K562 (cell line): ENCODE measurements at regions not wholly inside any gene's neighbourhood (a gene's known extent, or its start where the extent isn't known, plus 50 kb on each side); places are given as distances from the start of the nearest gene placed in this dataset.

Source experiments
- BHLHE40 ChIP-seq: IDR thresholded peaks from 2 replicates; pipeline ENCODE4 v1.6.1; 2011; ENCODE audit warnings: low read length, improper control_type of control experiment
- CEBPB ChIP-seq: fragments of 450-650 bp; IDR thresholded peaks from 2 replicates; pipeline ENCODE4 v1.6.1; 2016; ENCODE audit warnings: missing genetic modification characterization, missing compliant biosample characterization
- CREBBP ChIP-seq: IDR thresholded peaks from one replicate; pipeline ENCODE4 v1.6.1; 2012; ENCODE audit warnings: low read depth, mild to moderate bottlenecking, control low read depth, inconsistent platforms, low read length
- E2F3 ChIP-seq: fragments of 250-450 bp; sonication (Bioruptor Pico); IDR thresholded peaks from 2 replicates; pipeline ENCODE4 v1.4.0; 2020; ENCODE audit warnings: mild to moderate bottlenecking
- ELK3 ChIP-seq: fragments of 450-650 bp; formaldehyde crosslinking; IDR thresholded peaks from 2 replicates; pipeline ENCODE4 v1.4.0; 2020; ENCODE audit warnings: mild to moderate bottlenecking
- GABPA ChIP-seq: fragments of 200-800 bp; sonication (Bioruptor generic); conservative IDR thresholded peaks from 2 replicates; pipeline ENCODE4 v1.6.1; 2016; ENCODE audit warnings: low read depth, missing genetic modification characterization, missing compliant biosample characterization
- JUND ChIP-seq, 2 experiments: IDR thresholded peaks; 2 replicates in 1 of 2; 3 replicates in 1 of 2; pipeline ENCODE4 v1.6.1; 2011; ENCODE audit warnings: borderline replicate concordance in 2 of 2, low read depth in 2 of 2, low read length in 2 of 2, improper control_type of control experiment in 1 of 2, missing biosample characterization in 1 of 2, missing genetic modification characterization in 1 of 2, missing genetic modification reagents in 1 of 2
- LEF1 ChIP-seq: fragments of 450-650 bp; IDR thresholded peaks from 2 replicates; pipeline ENCODE4 v1.6.1; 2016; ENCODE audit warnings: mild to moderate bottlenecking
- MECOM ChIP-seq: fragments of 250-450 bp; sonication (Bioruptor Pico); IDR thresholded peaks from 2 replicates; pipeline ENCODE4 v1.8.0; 2022; ENCODE audit warnings: inconsistent platforms
- NBN ChIP-seq: fragments of 450-650 bp; IDR thresholded peaks from 2 replicates; pipeline ENCODE4 v1.6.1; 2016; ENCODE audit warnings: low read depth, mild to moderate bottlenecking
- NFRKB ChIP-seq: fragments of 450-650 bp; IDR thresholded peaks from 2 replicates; pipeline ENCODE4 v1.6.1; 2016; ENCODE audit warnings: low read depth
- PKNOX1 ChIP-seq: fragments of 450-650 bp; IDR thresholded peaks from 2 replicates; pipeline ENCODE4 v1.6.1; 2016
- PYGO2 ChIP-seq: fragments of 450-650 bp; IDR thresholded peaks from 2 replicates; pipeline ENCODE4 v1.6.1; 2016; ENCODE audit warnings: mild to moderate bottlenecking, missing genetic modification characterization, moderate library complexity, missing compliant biosample characterization
- SMAD3 ChIP-seq: fragments of 450-650 bp; formaldehyde crosslinking; conservative IDR thresholded peaks from 2 replicates; pipeline ENCODE4 v1.4.0; 2020; ENCODE audit warnings: mild to moderate bottlenecking
- SMARCE1 ChIP-seq: fragments of 450-650 bp; IDR thresholded peaks from 2 replicates; pipeline ENCODE4 v1.7.1; 2016; ENCODE audit warnings: mild to moderate bottlenecking
- TAF7 ChIP-seq: fragments of 450-650 bp; IDR thresholded peaks from 2 replicates; pipeline ENCODE4 v1.6.1; 2016; ENCODE audit warnings: missing genetic modification characterization, missing compliant biosample characterization
- TBP ChIP-seq: optimal IDR thresholded peaks from 2 replicates; pipeline ENCODE3; 2011; ENCODE audit warnings: low read depth, low read length, improper control_type of control experiment
- THAP12 ChIP-seq: fragments of 250-450 bp; sonication (Bioruptor Pico); IDR thresholded peaks from 2 replicates; pipeline ENCODE4 v1.9.0; 2021; ENCODE audit warnings: mild to moderate bottlenecking, inconsistent platforms
- VEZF1 ChIP-seq: fragments of 200-800 bp; sonication (Bioruptor generic); IDR thresholded peaks from 2 replicates; pipeline ENCODE4 v1.6.1; 2017; ENCODE audit warnings: missing genetic modification characterization, missing compliant biosample characterization
- ZNF121 ChIP-seq: sonication (generic); formaldehyde crosslinking; conservative IDR thresholded peaks from 2 replicates; pipeline ENCODE4 v1.8.0; 2022; ENCODE audit warnings: missing genetic modification reagents
- ZNF239 ChIP-seq: fragments of 250-450 bp; sonication (Bioruptor Pico); IDR thresholded peaks from 2 replicates; pipeline ENCODE4 v1.4.0; 2020; ENCODE audit warnings: mild to moderate bottlenecking
- ZNF79 ChIP-seq: fragments of 250-450 bp; sonication (Bioruptor Pico); IDR thresholded peaks from 2 replicates; pipeline ENCODE4 v1.4.0; 2020; ENCODE audit warnings: low read depth, mild to moderate bottlenecking, moderate library complexity

DNA sequence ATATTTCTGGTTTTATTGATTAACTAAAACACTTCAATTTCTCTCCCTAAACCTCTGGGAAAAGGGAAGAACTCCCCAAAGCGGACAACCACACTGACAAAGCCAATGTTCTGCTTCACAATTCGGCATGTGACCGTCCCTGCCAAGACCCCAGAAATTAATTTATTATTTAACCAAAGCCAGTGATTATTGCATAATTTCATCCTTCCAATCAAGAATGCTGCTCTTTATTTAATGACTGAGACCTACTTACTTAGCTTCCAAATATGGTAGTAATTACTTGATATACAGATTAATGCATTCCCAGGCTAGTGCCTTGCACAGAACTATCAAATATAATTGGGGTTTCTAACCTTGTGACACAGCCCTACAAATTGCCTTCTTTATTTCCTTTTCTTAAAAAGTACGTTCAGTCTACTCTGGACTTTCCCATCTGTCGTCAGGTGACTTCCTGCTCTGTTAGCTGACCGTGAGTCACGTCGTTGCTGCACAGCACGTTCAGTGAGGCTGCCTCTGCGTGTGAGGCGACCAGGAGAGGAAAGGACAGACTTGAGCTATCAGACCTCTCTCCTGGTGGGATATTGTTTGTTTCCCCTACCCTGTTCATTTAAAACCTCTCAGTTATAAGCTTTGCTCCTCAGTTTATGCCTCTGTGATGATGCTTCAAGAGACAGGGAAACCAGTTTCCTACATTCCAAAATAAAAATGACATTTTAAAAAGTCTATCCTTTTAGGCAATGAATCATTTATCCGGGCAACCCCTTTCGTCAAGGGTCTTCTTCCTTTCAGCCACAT, 55.7 kb upstream of the TNFAIP3 start (continued):
- TF ChIP-seq JUND (IDR thresholded peaks at IDR 0.05; ENCODE audit: borderline replicate concordance, low read depth, low read length), result peak; percentile 94
- peak; percentile 91; the same call in 2 of the 3 replicates for TF ChIP-seq JUND (tag; IDR thresholded peaks at IDR 0.05; ENCODE audit: borderline replicate concordance, low read depth, low read length)
- TF ChIP-seq ZNF239 (CRISPR knock-in tag), result 0 out of 2 replicates have a peak, but pooled peaks have one; percentile 25
- TF ChIP-seq SMAD3, result 0 out of 2 replicates have a peak, but pooled peaks have one; percentile 39
- TF ChIP-seq GABPA (tag), result peak; percentile 44; the same call in 1 of the 2 replicates
- TF ChIP-seq CREBBP, result no peak
- TF ChIP-seq E2F3 (CRISPR knock-in tag), result 0 out of 2 replicates have a peak, but pooled peaks have one; percentile 61
- TF ChIP-seq TBP, result peak; percentile 46
- peak; percentile 38; the same call in 1 of the 2 replicates for TF ChIP-seq MECOM (CRISPR knock-in tag)
- TF ChIP-seq TAF7 (tag), result no peak
- no peak for TF ChIP-seq ZNF79
- peak; percentile 89 for TF ChIP-seq CEBPB (tag)
- no peak for TF ChIP-seq THAP12
- no peak for TF ChIP-seq PYGO2 (tag)
- TF ChIP-seq ZNF121, result no peak
- peak; percentile 64; the same call in 1 of the 2 replicates for TF ChIP-seq SMARCE1
- TF ChIP-seq LEF1, result peak; percentile 93
- TF ChIP-seq NBN, result no peak
- no peak; the same call in 1 of the 2 replicates for TF ChIP-seq VEZF1 (CRISPR knock-in tag)
- peak; percentile 100 for TF ChIP-seq BHLHE40
- TF ChIP-seq NFRKB, result peak; percentile 36; the same call in 1 of the 2 replicates
- 0 out of 2 replicates have a peak, but pooled peaks have one; percentile 31 for TF ChIP-seq ELK3
- TF ChIP-seq PKNOX1, result peak; percentile 33; the same call in 1 of the 2 replicates
